NCI-H82 treated with DMSO at 0.1 percent for 48 hours (cell line): ENCODE measurements at regions not wholly inside any gene's neighbourhood (a gene's known extent, or its start where the extent isn't known, plus 50 kb on each side); places are given as distances from the start of the nearest gene placed in this dataset.
"Not testable (repeated sequence)": the region's sequence is repeated elsewhere in the genome, so short reads cannot be mapped to it uniquely, and the experiment has no call there.

Experiments used
- DNase-seq: peaks from one replicate; lab custom pipeline; 2025; ENCODE audit not compliant: unreplicated experiment; lab: John Stamatoyannopoulos, UW

GRCh38 chr4:82097504-82097903 lies 276.3 kb downstream of the HNRNPD start:
- no peak for DNase-seq

GRCh38 chr4:82090717-82091116 lies 283.1 kb downstream of the HNRNPD start:
- DNase-seq: no peak

GRCh38 chr4:82084747-82085146 lies 289.0 kb downstream of the HNRNPD start:
- DNase-seq: no peak

- DNase-seq: not testable (repeated sequence)
Measured at GRCh38 chr4:82077471-82077995, 296.3 kb downstream of the HNRNPD start.

- DNase-seq: no peak
Measured at GRCh38 chr4:82076809-82077208, 297.0 kb downstream of the HNRNPD start.

GRCh38 chr4:82076359-82076758 lies 297.4 kb downstream of the HNRNPD start:
- no peak for DNase-seq

- no peak for DNase-seq
Measured at GRCh38 chr4:82071951-82072350, 301.8 kb downstream of the HNRNPD start.

- DNase-seq: no peak
Measured at GRCh38 chr4:82069883-82070638, 303.7 kb downstream of the HNRNPD start.

- DNase-seq: no peak
Measured at GRCh38 chr4:82063017-82063416, 310.8 kb downstream of the HNRNPD start.

- no peak for DNase-seq
Measured at GRCh38 chr4:82057990-82058544, 315.7 kb downstream of the HNRNPD start.

- no peak for DNase-seq
Measured at GRCh38 chr4:82055156-82055555, 318.6 kb downstream of the HNRNPD start.

GRCh38 chr4:82053396-82053795 lies 320.4 kb downstream of the HNRNPD start:
- DNase-seq: no peak

GRCh38 chr4:82050796-82051195 lies 323.0 kb downstream of the HNRNPD start:
- DNase-seq: no peak

GRCh38 chr4:82049294-82049693 lies 324.5 kb downstream of the HNRNPD start:
- no peak for DNase-seq

GRCh38 chr4:82047731-82048130 lies 326.1 kb downstream of the HNRNPD start:
- DNase-seq: no peak

- DNase-seq: no peak
Measured at GRCh38 chr4:82046796-82047195, 327.0 kb downstream of the HNRNPD start.

GRCh38 chr4:82045267-82045666 lies 328.5 kb downstream of the HNRNPD start:
- no peak for DNase-seq

- no peak for DNase-seq
Measured at GRCh38 chr4:82044141-82044993, 329.4 kb downstream of the HNRNPD start.

- DNase-seq: no peak
Measured at GRCh38 chr4:82043809-82044137, 330.0 kb downstream of the HNRNPD start.

- DNase-seq: peak; percentile 31
Measured at GRCh38 chr4:82043081-82043808, 330.5 kb downstream of the HNRNPD start.

- DNase-seq: no peak
Measured at GRCh38 chr4:82042042-82042441, 331.7 kb downstream of the HNRNPD start.
